Liver (tissue), 8 donors: ENCODE measurements at regions not wholly inside any gene's neighbourhood (a gene's known extent, or its start where the extent isn't known, plus 50 kb on each side); places are given as distances from the start of the nearest gene placed in this dataset.

Experiments
- DNase-seq: peaks from one replicate; pipeline ENCODE4 v3.0.0-alpha.2; 2017; ENCODE audit warnings: low spot score
- H3K27ac ChIP-seq, 2 donors: one replicate each; pipeline ENCODE4 v1.7.0; 2013; ENCODE audit warnings: inconsistent platforms in 2 of 2, low read length in 2 of 2, control low read depth in 1 of 2, low read depth in 1 of 2, mild to moderate bottlenecking in 1 of 2
- H3K27me3 ChIP-seq, 4 donors: one replicate each; pipeline versions ENCODE4 v1.6.1 to v1.7.0; 2013; ENCODE audit warnings: low read length in 3 of 4, inconsistent platforms in 1 of 4, mild to moderate bottlenecking in 1 of 4, moderate library complexity in 1 of 4; ENCODE audit not compliant: control insufficient read depth in 4 of 4, insufficient read depth in 4 of 4
- H3K36me3 ChIP-seq, 4 donors: one replicate each; pipeline versions ENCODE4 v1.6.1 to v1.7.0; 2013; ENCODE audit warnings: low read length in 3 of 4, mild to moderate bottlenecking in 3 of 4, low read depth in 1 of 4, moderate library complexity in 1 of 4; ENCODE audit not compliant: control insufficient read depth in 4 of 4, insufficient read depth in 3 of 4
- H3K4me1 ChIP-seq, 4 donors: one replicate each; pipeline versions ENCODE4 v1.6.1 to v1.7.0; 2013; ENCODE audit warnings: low read length in 3 of 4, mild to moderate bottlenecking in 3 of 4, moderate library complexity in 1 of 4; ENCODE audit not compliant: control insufficient read depth in 4 of 4, insufficient read depth in 4 of 4
- H3K4me3 ChIP-seq, 3 donors: one replicate each; pipeline versions ENCODE4 v1.6.1 to v1.7.0; 2013; ENCODE audit warnings: low read length in 3 of 3, control low read depth in 1 of 3, low read depth in 1 of 3, mild to moderate bottlenecking in 1 of 3
- H3K9ac ChIP-seq, 2 donors: one replicate each; pipeline ENCODE4 v1.7.0; 2013; ENCODE audit warnings: low read length in 2 of 2, mild to moderate bottlenecking in 2 of 2, moderate library complexity in 2 of 2, control low read depth in 1 of 2, low read depth in 1 of 2
- H3K9me3 ChIP-seq, 4 donors: one replicate each; pipeline versions ENCODE4 v1.6.1 to v1.7.0; 2013; ENCODE audit warnings: low read length in 3 of 4; ENCODE audit not compliant: control insufficient read depth in 4 of 4
- EGR1 ChIP-seq, 2 donors: IDR thresholded peaks; 2 replicates each; pipeline ENCODE4 v1.6.1; 2016 to 2018; ENCODE audit warnings: antibody characterized with exemption in 2 of 2, low read depth in 2 of 2
- FOXA2 ChIP-seq: IDR thresholded peaks from 2 replicates; pipeline ENCODE4 v1.6.1; 2016; ENCODE audit warnings: antibody characterized with exemption
- GABPA ChIP-seq, 2 donors: IDR thresholded peaks in 1 of 2; conservative IDR thresholded peaks in 1 of 2; 2 replicates each; pipeline ENCODE4 v1.6.1; 2016; ENCODE audit warnings: antibody characterized with exemption in 2 of 2, mild to moderate bottlenecking in 1 of 2, moderate library complexity in 1 of 2
- HNF4A ChIP-seq, 2 donors: conservative IDR thresholded peaks; 2 replicates each; pipeline ENCODE4 v1.6.1; 2016; ENCODE audit warnings: antibody characterized with exemption in 2 of 2, mild to moderate bottlenecking in 2 of 2
- HNF4G ChIP-seq: IDR thresholded peaks from 2 replicates; pipeline ENCODE4 v1.6.1; 2016; ENCODE audit warnings: antibody characterized with exemption
- JUND ChIP-seq, 2 donors: IDR thresholded peaks; 2 replicates each; pipeline ENCODE4 v1.6.1; 2016; ENCODE audit warnings: antibody characterized with exemption in 2 of 2
- NR2F2 ChIP-seq: IDR thresholded peaks from 2 replicates; pipeline ENCODE4 v1.6.1; 2016; ENCODE audit warnings: antibody characterized with exemption
- RAD21 ChIP-seq, 2 donors: IDR thresholded peaks; 2 replicates each; pipeline ENCODE4 v1.6.1; 2016; ENCODE audit warnings: antibody characterized with exemption in 2 of 2, mild to moderate bottlenecking in 2 of 2
- RXRA ChIP-seq, 2 donors: IDR thresholded peaks; 2 replicates each; pipeline ENCODE4 v1.6.1; 2017 to 2018; ENCODE audit warnings: antibody characterized with exemption in 2 of 2, mild to moderate bottlenecking in 1 of 2
- SP1 ChIP-seq: IDR thresholded peaks from 2 replicates; pipeline ENCODE4 v1.6.1; 2018; ENCODE audit warnings: antibody characterized with exemption, mild to moderate bottlenecking
- YY1 ChIP-seq: IDR thresholded peaks from 2 replicates; pipeline ENCODE4 v1.6.1; 2016; ENCODE audit warnings: antibody characterized with exemption, mild to moderate bottlenecking
- WGBS: extraction: QIAGEN DNeasy Blood & Tissue Kit; methylation state at CpG from one replicate; pipeline ENCODE4 v1.1.7; 2013; 5-methylcytosine and 5-hydroxymethylcytosine counted together
- TF ChIP-seq, protein P1 (sequence below): fragments of 150-350 bp; IDR thresholded peaks from 2 replicates; pipeline ENCODE4 v1.5.1; 2017; ENCODE audit warnings: improper control_type of control experiment, low read depth, low read length; ENCODE audit not compliant: missing input control
- TF ChIP-seq, protein P2 (sequence below): IDR thresholded peaks from 2 replicates; pipeline ENCODE4 v1.6.1; 2016; ENCODE audit warnings: antibody characterized with exemption
- TF ChIP-seq, protein P3 (sequence below): IDR thresholded peaks from 2 replicates; pipeline ENCODE4 v1.6.1; 2016; ENCODE audit warnings: antibody characterized with exemption, mild to moderate bottlenecking
- TF ChIP-seq, protein P4 (sequence below): IDR thresholded peaks from 2 replicates; pipeline ENCODE4 v1.6.1; 2016; ENCODE audit warnings: antibody characterized with exemption
- donor health status: healthy.
- donor health status: healthy.
- donor health status: healthy.
- donor health status: healthy.
- donor health status: healthy.

- no peaks in the 10 kb centered on the region for H3K9me3 ChIP-seq
- TF ChIP-seq, protein P1, sequence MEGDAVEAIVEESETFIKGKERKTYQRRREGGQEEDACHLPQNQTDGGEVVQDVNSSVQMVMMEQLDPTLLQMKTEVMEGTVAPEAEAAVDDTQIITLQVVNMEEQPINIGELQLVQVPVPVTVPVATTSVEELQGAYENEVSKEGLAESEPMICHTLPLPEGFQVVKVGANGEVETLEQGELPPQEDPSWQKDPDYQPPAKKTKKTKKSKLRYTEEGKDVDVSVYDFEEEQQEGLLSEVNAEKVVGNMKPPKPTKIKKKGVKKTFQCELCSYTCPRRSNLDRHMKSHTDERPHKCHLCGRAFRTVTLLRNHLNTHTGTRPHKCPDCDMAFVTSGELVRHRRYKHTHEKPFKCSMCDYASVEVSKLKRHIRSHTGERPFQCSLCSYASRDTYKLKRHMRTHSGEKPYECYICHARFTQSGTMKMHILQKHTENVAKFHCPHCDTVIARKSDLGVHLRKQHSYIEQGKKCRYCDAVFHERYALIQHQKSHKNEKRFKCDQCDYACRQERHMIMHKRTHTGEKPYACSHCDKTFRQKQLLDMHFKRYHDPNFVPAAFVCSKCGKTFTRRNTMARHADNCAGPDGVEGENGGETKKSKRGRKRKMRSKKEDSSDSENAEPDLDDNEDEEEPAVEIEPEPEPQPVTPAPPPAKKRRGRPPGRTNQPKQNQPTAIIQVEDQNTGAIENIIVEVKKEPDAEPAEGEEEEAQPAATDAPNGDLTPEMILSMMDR, result peak; percentile 63
- peak; percentile 86 for TF ChIP-seq RAD21 (IDR thresholded peaks at IDR 0.05)
- peak; percentile 48 for TF ChIP-seq NR2F2
- TF ChIP-seq, protein P2, sequence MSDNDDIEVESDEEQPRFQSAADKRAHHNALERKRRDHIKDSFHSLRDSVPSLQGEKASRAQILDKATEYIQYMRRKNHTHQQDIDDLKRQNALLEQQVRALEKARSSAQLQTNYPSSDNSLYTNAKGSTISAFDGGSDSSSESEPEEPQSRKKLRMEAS, result no peak
- TF ChIP-seq JUND (IDR thresholded peaks at IDR 0.05), result peak in 1 of 2 donors; percentile 35
- no peak overlapping the region for H3K27ac ChIP-seq
- no peak overlapping the region for H3K9ac ChIP-seq
- no peak for DNase-seq
- 54% methylated on average over 10 of the region's 10 CpGs for WGBS
- no peaks in the 10 kb centered on the region for H3K27me3 ChIP-seq
- no peak overlapping the region for H3K4me3 ChIP-seq
- no peaks in the 10 kb centered on the region for H3K36me3 ChIP-seq
- no peaks in the 10 kb centered on the region for H3K4me1 ChIP-seq
Observed at GRCh38 chr9:86413971-86414880, 60.0 kb upstream of the TUT7 start.

DNA sequence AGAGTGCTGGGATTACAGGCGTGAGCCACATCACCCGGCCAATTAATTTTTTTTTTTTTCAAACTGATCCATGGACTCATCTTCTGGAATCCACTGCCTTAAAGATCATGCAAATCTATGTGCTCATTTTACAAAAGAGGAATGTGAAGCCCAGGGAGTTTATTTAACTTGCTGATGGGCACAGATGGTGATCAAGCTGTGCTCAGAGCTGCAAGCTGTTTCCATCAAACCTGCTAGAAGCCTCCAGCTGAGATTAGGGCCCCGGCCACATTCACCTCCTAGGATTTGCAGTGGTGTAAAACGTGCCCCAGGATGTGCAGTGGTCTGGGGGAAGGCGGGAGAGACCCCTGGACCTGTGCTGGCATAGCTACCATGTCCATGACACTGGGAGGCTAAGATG is 56.1 kb upstream of the TUT7 start:
- Histone ChIP-seq H3K36me3 (no peaks in the 10 kb centered on the region), H3K4me3 (no peak overlapping the region), H3K27ac (no peak overlapping the region), H3K4me1 (peaks cover 2 to 34% (median 21%) of the 10 kb centered on the region in 4 donors), H3K9ac (no peak overlapping the region), H3K27me3 (no peaks in the 10 kb centered on the region), H3K9me3 (no peaks in the 10 kb centered on the region)
- TF ChIP-seq GABPA (IDR thresholded peaks at IDR 0.05 in 1 of 2, conservative IDR thresholded peaks at IDR 0.05 in 1 of 2) (no peak), RAD21 (IDR thresholded peaks at IDR 0.05) (no peak), EGR1 (IDR thresholded peaks at IDR 0.05; ENCODE audit: low read depth in 2 of 2) (no peak), HNF4G (no peak), FOXA2 (no peak), JUND (IDR thresholded peaks at IDR 0.05) (no peak), RXRA (IDR thresholded peaks at IDR 0.05) (no peak), HNF4A (conservative IDR thresholded peaks at IDR 0.05) (no peak), SP1 (no peak), YY1 (no peak)
- TF ChIP-seq, protein P3, sequence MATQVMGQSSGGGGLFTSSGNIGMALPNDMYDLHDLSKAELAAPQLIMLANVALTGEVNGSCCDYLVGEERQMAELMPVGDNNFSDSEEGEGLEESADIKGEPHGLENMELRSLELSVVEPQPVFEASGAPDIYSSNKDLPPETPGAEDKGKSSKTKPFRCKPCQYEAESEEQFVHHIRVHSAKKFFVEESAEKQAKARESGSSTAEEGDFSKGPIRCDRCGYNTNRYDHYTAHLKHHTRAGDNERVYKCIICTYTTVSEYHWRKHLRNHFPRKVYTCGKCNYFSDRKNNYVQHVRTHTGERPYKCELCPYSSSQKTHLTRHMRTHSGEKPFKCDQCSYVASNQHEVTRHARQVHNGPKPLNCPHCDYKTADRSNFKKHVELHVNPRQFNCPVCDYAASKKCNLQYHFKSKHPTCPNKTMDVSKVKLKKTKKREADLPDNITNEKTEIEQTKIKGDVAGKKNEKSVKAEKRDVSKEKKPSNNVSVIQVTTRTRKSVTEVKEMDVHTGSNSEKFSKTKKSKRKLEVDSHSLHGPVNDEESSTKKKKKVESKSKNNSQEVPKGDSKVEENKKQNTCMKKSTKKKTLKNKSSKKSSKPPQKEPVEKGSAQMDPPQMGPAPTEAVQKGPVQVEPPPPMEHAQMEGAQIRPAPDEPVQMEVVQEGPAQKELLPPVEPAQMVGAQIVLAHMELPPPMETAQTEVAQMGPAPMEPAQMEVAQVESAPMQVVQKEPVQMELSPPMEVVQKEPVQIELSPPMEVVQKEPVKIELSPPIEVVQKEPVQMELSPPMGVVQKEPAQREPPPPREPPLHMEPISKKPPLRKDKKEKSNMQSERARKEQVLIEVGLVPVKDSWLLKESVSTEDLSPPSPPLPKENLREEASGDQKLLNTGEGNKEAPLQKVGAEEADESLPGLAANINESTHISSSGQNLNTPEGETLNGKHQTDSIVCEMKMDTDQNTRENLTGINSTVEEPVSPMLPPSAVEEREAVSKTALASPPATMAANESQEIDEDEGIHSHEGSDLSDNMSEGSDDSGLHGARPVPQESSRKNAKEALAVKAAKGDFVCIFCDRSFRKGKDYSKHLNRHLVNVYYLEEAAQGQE, result no peak
- TF ChIP-seq, protein P4, sequence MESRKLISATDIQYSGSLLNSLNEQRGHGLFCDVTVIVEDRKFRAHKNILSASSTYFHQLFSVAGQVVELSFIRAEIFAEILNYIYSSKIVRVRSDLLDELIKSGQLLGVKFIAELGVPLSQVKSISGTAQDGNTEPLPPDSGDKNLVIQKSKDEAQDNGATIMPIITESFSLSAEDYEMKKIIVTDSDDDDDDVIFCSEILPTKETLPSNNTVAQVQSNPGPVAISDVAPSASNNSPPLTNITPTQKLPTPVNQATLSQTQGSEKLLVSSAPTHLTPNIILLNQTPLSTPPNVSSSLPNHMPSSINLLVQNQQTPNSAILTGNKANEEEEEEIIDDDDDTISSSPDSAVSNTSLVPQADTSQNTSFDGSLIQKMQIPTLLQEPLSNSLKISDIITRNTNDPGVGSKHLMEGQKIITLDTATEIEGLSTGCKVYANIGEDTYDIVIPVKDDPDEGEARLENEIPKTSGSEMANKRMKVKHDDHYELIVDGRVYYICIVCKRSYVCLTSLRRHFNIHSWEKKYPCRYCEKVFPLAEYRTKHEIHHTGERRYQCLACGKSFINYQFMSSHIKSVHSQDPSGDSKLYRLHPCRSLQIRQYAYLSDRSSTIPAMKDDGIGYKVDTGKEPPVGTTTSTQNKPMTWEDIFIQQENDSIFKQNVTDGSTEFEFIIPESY, result no peak
- TF ChIP-seq, protein P2, result no peak
- WGBS, result 85% methylated on average over 5 of the region's 5 CpGs
- no peak for DNase-seq
